Stimulated activated CD4-positive, alpha-beta T cell treated with anti-CD3 and anti-CD28 coated beads, Interleukin-2, amount 100 ng/mL, for 24 hours (primary cell): ENCODE measurements at regions not wholly inside any gene's neighbourhood (a gene's known extent, or its start where the extent isn't known, plus 50 kb on each side); places are given as distances from the start of the nearest gene placed in this dataset.
A peak's percentile ranks its signal among the peaks of the same experiment; 100 is the strongest.

Source experiments
- DNase-seq, 2 donors: peaks; one replicate each; pipeline ENCODE4 v3.0.0-alpha.2; 2020

DNA sequence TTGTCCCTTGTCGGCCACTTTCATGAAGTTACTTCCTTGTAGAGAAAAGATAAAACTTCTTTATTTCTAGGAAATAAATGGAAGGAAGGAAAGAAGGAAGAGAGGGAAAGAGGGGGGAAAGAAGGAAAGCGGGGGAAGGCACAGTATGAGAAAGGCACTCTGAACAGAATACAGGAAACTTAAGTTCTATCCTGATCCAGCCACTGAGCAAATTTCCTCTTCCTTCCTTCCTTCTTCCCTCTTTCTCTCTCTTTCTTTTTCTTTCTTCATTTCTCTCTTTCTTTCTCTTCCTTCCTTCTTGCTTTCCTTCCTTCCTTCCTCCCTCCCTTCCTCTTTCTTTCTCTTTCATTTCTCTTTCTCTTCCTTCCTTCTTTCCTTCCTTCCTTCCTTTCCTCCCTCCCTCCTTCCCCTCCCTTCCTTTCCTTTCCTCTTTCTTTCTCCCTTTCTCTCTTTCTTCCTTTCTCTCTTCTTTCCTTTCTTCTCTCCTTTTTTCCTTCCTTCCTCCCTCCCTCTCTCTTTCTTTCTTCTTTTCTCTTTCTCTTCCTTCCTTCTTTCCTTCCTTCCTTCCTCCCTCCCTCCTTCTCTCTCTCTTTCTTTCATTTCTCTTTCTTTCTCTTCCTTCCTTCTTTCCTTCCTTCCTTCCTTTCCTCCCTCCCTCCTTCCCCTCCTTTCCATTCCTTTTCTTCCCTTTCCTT, 240.2 kb upstream of the BRINP1 start:
- no peak for DNase-seq

DNA sequence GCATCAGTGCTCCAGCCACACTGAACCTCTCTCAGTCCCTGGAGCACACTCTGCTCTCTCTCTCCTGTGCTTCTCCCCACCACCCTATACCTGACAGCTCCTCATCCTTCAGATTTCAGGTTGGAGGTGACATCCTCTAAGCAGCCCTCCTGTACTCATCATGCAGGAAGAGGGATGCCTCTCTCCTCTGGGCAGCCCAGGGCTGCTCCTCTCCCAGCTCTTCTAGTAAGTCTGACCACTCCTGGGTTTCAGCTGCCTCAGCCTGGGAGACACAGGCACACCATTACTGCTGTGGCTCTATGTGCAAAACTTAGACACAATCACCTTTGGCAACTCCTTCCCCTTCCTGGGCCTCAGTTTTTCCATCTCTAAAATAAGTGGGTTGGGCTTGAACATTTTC, 232.4 kb upstream of the BRINP1 start:
- DNase-seq: no peak

DNA sequence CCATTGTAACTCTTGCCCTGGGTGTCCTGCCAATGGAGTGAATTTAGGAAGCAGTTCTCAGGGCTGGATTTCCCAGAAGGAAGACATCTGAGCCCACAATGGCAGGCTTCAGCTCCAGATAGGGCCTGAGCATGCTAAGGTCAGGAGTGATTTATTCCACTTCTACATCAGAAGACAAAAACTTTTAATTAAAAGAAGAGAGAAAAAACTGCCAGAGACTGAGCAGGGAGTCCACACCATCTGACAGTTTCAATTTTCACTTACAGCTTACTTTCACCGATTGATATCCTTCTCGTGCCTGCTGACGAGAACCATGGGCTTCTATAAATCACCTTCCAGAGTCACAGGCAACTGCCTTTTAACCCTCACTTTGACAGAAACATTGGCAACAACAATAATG, 228.3 kb upstream of the BRINP1 start:
- no peak for DNase-seq

DNA sequence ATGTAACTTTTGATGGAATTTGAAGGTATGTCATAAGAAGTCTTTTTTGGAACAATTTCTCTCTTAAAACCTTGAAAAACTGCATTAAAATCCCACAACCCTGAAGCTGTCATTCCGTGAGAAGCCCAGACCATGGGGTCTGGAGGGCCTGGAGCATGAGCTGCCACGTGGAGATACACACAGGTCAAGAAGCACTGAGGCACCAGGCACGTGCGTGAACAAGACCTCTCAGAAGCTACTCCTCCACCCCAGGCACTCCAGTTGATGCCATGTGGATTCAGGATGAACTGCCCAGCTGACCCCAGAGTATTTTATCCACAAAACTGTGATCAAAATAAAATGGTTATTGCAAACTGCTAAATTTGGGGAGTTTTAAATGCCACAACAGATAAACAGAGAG, 227.5 kb upstream of the BRINP1 start:
- DNase-seq: no peak

DNA sequence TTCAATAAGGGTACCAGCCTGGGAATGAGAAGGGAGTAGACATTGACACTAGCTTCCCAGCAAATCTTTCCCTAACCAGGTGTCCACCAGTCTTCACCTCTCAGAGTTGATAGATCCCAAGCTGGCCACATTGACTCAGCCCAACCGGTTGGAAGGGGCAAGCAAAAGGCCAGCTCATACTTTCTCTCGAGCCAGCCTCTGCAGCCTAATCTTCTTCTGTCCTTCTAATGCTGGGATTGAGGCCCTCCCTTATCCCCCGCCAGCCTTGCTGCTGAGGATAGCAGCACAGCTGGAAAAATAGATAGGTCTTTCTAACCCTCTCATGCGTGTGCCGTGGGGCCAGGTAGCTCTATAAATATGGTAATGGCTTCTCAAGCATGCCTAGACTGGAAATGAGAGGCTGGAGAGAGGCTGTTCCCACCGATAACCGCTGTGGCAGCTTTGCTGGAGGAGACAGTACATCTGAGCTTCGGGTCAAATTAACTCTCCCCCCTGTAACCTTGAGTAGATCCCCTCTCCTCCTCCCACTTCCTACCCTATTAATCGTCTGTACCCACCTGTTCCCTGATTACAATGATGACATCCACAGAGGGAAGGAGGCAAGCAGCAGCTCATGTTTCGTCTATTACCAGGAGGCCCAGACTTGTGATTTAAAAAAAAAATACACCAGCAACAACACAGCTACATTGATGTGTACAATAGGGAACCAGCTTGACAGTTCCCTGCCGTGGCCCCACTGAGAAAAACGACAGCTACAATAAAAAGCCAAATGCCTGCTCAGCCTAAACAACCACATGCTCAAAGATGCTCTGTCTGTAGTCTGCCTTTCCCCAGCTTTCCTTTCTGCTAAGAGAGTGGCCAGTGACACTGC, 219.9 kb upstream of the BRINP1 start:
- no peak for DNase-seq

DNA sequence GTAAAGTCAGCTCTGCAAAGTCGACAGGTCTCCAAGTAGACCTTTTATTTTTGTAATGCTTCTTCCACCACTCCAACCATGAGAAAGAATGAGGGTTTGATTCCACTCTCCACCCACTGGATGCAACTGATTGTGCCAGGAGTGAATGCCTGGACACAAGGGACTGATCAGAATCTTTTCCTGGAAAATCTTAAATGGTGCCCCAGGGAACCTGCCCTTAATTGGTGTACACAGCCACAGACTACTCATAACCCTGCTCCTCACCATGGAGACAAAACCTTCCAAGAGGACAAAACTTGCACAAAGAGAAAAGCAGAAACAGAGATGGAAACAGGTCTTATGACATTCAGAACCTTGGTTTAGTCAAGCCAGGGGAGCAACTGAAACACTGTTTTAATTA, 208.6 kb upstream of the BRINP1 start:
- no peak for DNase-seq

DNA sequence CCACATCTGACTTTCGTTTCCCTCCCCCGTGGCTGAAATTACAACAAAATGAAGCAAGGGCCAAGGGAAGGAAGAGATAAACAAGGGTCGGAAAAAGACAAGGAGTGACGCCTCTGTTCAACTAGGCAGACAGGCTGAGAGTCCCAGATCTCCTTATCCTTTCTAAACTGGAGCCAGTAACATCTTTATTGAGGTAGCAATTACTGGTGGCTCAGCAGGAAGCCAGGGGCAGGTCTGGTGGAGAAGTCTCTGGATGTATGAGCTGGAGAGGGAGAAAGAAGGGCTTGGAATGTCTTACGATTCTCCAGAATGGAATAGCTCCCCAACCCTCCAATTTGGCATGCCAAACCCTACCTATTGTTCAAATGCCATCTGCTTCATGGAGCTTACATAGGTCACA, 190.8 kb upstream of the BRINP1 start:
- no peak for DNase-seq

DNA sequence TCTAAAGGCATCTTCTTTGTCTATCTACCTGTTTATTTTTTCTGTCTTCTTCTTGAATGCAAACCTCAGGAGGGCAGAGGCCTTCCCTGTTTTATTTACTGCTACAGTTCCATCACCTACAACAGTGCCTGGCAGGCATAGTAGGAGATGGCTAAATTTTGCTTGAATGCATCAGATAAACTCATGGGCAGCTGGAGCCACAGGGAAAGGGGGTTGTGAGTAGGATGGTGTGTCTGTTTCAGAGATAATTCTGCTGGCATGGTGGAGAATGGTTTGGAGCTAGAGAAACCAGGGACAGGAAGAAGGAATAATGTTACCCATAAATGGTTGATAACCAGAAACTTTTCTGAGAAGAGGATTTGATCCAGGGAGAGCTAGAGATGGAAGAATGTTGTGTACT, 189.8 kb upstream of the BRINP1 start:
- no peak for DNase-seq

DNA sequence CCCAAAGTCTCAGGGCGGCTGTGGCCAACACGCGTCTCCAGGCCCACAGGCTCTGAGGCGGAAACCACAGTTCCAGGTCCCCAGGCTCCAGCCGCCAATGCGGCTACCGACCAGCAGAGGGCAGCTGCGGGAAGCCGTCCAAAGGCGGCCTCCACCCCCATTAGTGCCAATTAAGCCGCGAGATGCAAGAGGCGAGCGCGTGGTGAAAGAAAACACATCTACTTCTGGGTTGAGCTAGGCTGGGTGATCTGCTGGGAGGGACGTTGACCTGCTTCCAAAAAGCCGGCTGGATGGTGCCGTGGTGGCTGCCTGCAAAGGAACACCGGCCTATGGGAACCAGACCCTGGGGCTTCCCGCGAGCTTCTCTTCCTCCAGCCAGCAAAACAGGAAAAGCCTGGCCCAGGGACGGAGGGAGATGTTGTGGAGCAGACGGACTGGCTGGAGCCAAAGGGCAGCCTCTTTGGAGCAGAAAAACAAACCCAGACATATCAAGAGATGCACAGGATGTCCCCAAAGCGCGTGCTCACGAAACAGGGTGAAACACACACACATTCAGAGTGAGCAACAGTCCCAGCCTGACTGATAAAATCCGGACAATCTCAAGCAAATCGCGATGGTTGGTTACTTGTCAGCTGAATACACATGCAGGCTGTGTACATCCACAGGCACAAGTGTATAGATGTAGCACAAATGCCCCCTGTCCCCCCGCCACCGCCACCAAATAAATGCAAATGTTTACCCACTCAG, 187.1 kb upstream of the BRINP1 start:
- peak; percentile 41 to 71 for DNase-seq

DNA sequence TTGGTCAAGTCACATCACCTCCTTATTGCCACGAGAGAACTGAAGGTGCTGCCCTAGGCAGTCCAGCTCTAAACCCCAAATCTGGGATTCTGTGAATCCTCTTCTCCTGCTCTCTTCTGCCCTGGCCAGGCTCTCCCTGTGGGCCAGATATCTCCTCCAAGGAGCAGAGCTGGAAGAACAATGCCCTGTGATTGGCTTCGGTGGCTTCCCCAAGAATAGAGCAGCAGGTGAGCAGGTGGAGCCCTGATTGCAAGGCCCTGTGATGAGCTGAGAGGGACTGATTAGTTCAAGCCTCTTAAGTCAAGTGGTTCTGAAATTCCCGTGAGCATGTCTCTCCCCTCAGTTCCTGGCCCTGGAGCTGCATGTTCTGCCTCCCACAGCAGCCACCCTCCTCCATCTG, 175.3 kb upstream of the BRINP1 start:
- no peak for DNase-seq

DNA sequence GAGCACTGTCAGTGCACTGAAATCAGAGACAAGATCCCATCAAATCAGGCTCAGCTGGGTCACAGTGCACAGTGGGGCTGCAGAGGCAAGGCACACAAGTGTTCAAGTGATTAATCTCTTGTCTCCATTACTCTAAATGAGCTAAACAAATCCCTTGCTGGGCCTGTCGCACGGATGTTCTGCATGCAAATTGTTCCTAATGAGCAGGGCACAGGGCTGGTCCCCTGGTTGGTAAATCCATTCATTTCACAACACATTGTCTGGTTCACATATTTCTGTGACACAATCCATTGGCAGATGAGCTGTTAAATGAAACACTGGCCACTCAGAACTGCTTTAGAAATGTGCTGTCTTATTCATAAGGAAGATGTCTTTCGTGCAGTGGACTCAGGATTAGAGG, 167.9 kb upstream of the BRINP1 start:
- DNase-seq: no peak

DNA sequence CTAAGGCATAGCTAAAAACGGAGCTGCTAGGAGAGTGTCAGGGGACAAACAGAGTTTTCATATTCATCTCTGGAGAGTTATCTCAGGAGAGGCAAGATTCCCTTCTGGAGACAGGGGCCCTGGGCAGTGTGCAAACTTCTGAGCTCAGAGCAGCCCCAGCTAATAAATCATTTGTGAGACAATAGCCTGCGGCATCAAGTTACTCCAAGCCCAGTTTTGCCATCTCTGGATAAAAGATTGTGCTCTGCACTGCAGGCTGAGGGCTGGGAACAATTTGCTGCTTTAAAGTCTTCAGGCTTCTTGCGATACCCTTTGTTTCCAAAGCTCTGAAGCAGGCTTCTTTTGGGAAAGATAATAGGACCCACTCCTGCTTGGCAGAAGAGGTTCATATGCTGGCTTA, 164.3 kb upstream of the BRINP1 start:
- DNase-seq: no peak

DNA sequence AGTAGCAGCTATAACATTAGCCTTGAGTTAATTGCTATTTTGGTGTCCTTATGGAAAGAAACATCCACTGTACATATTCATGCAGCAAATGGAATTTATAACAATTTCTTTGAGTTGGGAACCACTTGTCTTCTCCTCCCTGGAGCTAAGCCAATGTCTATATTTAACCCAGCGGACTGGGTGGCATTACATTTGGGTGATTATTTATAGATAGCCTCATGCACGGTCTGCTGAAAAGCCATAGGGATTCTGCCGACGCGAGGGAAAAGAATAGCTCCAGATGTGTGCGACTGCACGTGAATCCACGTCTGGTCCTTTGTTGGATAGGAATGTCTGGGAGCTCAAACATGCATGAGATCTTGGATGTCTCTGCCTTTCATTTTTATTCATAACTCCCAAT, 157.5 kb upstream of the BRINP1 start:
- DNase-seq: no peak

DNA sequence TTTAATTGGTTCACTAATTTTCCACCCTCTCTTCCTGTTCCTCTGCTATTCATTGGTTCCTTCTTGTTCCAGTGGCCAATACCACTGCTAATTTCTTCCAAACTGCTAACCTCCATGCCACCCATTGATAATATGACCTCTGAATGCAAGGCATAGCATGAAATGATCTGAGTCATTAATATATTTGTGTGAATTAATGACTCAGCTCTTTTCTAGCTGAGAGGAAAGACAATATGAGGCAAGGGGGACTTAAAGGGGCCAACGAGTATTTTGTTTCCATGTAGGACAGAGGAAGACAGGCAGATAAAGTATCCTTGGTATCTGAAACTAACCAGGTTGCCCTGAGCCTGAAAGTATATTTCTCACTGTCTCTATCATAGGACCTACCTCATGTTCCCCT, 154.3 kb upstream of the BRINP1 start:
- DNase-seq: no peak

DNA sequence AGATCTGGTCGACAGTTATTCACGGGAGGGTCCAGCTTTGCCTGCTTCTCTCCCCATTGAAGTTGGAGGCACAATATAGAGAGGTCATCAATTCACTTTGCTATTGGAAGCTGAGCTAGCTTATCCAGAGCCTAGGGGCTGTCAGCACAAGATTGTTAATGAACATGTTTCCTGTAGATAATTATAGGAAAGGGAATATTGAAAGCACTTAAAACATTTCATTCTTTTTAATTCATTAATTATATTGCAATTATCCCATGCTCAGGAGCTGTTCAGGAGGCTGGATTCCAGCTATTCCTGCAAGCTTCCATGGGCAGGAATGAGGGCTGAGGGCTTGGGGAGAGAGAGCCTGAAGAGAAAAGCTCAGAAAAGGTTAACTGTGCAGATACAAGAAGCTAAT, 153.1 kb upstream of the BRINP1 start:
- DNase-seq: no peak

DNA sequence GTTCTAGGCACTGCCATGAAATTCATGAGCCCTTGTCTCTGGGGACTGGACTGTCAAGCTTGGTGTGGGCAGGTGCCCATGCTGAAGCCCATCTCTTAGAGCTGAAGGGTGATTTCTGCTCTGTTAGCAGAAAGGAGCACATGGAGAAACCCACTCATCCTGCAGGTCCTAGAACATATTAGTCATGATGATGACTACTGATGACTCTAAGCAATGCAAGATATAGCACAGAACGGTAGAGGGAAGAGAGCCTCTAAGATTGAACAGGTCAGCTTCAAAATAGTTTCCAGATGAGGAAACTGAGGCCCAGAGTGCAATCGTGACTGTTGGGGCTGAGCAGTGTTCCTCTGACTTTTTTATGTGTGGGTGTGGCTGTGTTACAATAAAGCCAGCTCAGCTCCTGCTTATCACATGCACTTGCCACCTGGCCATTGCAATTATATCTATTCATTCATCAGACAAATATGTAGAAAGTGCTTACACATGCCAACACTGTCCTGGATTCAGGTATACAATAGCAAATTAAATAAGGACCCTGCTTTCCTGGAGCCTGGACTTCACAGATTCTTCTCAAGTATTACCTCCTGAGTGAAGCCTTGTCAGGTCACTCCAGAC, 140.2 kb upstream of the BRINP1 start:
- DNase-seq: no peak

DNA sequence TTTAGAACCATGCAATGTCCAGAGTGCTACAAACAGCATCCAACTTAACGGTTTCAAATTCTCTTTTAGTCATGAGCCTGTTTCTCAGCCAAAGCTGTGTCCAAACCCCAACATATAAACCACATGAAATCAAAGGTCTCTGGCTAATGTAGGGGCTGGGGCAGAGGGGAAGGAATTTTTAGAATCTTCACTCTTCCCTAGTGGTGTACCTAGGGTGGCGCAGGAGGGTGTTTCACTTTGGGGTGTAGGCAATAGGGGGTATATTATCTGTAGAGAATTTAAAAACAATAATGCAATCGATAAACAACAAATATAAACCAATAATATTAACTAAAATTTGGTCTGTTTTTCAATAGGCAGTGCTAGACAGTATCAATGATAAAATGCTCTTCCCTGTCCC, 132.1 kb upstream of the BRINP1 start:
- DNase-seq: no peak

DNA sequence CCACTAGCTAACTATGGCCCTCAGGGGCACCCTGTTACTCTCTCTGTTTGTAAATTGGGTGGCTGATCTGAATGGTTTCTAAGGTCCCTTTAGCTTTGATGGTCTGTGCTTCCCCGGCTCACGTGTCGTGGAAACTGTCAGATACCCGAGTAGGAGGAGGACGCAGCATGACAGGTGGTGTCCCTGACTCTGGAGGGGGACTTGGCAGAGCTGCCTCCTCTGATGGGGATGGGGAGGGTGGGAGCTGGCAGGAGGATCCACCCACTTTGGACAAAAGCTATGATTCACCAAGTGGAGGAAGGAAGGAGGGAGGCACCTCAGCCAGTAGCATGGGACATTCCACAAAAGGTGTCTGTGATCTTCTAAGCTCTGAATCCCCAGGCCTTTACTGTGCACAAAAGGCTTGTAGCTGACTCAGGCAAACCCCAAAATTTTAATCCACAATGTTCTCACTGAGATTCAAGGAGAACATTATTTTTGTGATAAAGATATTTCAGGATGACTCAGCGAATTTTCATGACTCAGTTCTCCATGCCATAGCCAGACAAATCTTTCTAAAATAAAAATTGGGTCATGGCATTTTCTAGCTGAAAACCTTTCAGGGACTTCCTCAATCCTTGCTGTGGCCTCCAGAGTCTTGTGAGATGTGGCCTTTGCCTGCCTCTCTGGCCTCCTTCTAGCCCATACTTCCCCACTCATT, 131.0 kb upstream of the BRINP1 start:
- no peak for DNase-seq

DNA sequence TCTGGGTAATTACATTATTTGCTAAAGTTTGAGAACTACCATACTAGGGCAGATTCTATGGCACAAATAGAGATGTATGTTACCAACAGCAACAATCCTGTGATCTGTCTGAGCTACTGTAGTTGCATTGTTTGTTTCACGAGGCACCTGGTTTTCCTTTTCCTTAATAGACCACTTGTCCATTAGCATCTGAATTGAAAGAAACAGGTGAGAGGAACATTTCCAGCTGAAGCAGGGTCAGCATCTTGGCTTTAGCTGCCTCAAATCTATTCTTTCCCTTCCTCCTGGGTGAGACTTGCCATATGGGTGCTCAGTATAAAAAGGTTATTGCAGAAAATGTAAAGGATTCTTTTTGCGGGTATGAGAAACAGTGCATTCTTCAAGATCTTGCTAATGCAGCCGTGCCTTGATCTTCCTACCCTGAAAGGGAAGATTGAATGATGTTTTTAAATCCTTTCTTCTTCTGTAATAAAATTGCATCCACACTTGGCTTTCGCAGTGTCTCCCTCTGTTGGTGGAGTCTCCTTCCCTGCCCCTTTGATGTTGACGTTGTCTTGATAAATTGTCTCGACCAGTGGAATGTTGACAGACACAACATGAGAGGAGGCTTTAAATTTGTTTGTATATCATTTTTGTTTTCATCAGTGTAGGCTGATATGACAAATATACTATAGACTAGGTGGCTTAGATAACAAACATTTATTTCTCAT, 118.0 kb upstream of the BRINP1 start:
- no peak for DNase-seq

DNA sequence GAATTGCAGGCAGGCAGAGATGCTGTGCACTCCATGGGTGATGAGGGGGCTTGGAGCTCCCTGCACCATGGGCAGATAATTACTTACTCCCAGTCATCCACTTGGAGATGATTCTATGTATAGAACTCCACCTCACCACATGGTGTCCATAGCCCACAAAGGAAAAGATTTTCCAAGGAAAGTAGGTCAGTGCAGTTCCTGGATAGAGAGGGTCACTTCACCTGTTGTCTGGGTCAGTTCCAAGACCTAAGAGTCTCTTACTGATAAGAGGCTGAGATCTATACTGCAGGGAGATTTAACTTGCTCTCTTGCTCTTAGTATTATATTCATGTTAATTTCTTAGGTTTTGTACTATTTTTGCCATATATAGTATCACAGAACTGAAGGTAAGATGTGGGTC, 113.9 kb upstream of the BRINP1 start:
- no peak for DNase-seq

DNA sequence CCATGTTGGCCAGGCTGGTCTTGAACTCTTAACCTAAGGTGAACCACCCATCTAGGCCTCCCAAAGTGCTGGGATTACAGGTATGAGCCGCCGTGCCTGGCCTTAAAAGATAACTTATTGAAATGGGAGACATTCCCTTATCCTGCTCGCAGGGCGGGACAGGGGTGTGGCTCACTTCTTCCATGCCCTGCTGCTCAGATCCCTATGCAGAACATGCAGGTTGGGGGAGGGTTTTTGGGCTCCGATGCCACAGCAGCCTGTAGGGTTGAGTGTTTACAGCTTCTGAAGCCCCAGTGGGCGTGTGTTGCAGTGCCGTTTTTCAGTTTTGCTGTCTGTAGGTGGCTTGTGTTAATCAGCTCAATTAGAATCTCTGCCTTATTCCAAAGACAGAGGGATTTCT, 108.0 kb upstream of the BRINP1 start:
- DNase-seq: no peak

DNA sequence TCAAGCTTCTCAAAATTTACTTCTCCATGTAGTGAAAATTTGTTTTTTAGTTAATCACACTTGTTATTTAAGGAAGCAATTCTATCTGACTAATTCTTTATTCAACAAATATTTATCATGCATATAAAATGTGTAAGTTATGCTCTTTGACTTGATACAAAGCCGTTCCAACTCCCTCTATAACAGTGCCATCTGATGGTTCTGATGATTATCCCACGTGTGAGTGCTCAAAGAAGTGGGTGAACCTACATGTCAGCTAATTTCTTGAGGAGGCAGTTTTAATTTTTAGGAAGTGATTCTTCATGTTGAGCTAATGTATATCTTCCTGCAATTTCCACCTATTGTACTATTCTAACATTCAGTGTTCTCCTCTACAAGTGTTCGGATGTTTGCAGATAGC, 88.8 kb upstream of the BRINP1 start:
- DNase-seq: no peak
